ENCODE measurements at regions not wholly inside any gene's neighbourhood (a gene's known extent, or its start where the extent isn't known, plus 50 kb on each side); places are given as distances from the start of the nearest gene placed in this dataset.
A peak's percentile ranks its signal among the peaks of the same experiment; 100 is the strongest.
"Not testable (repeated sequence)": the region's sequence is repeated elsewhere in the genome, so short reads cannot be mapped to it uniquely, and the experiment has no call there.

GRCh38 chr1:209173796-209174195 is 409.7 kb upstream of the CAMK1G start:
- DNase-seq (ENCODE audit: low read depth, low spot score); H3K4me3 ChIP-seq (ENCODE audit: low read length): not testable (repeated sequence)

- DNase-seq (ENCODE audit: low read depth, low spot score) = no peak
- H3K4me3 ChIP-seq (ENCODE audit: low read length) = no peak overlapping the region
Measured at GRCh38 chr1:209176866-209177430, 406.6 kb upstream of the CAMK1G start.

GRCh38 chr1:209183195-209183594 is 400.3 kb upstream of the CAMK1G start:
- DNase-seq (ENCODE audit: low read depth, low spot score) = no peak
- no peak overlapping the region for H3K4me3 ChIP-seq (ENCODE audit: low read length)

- H3K4me3 ChIP-seq (ENCODE audit: low read length) = no peak overlapping the region
- DNase-seq (ENCODE audit: low read depth, low spot score) = no peak
Measured at GRCh38 chr1:209187589-209187988, 395.9 kb upstream of the CAMK1G start.

- H3K4me3 ChIP-seq (ENCODE audit: low read length) = no peak overlapping the region
- DNase-seq (ENCODE audit: low read depth, low spot score) = peak; percentile 43
Measured at GRCh38 chr1:209190591-209191261, 392.8 kb upstream of the CAMK1G start.

- no peak for DNase-seq (ENCODE audit: low read depth, low spot score)
- no peak overlapping the region for H3K4me3 ChIP-seq (ENCODE audit: low read length)
Measured at GRCh38 chr1:209191262-209191634, 392.3 kb upstream of the CAMK1G start.

- DNase-seq (ENCODE audit: low read depth, low spot score) = no peak
- H3K4me3 ChIP-seq (ENCODE audit: low read length) = no peak overlapping the region
Measured at GRCh38 chr1:209196140-209196539, 387.4 kb upstream of the CAMK1G start.

- no peak overlapping the region for H3K4me3 ChIP-seq (ENCODE audit: low read length)
- no peak for DNase-seq (ENCODE audit: low read depth, low spot score)
Measured at GRCh38 chr1:209198961-209199750, 384.4 kb upstream of the CAMK1G start.

- DNase-seq (ENCODE audit: low read depth, low spot score) = no peak
- H3K4me3 ChIP-seq (ENCODE audit: low read length) = no peak overlapping the region
Measured at GRCh38 chr1:209199822-209200221, 383.7 kb upstream of the CAMK1G start.

- H3K4me3 ChIP-seq (ENCODE audit: low read length); DNase-seq (ENCODE audit: low read depth, low spot score): not testable (repeated sequence)
Measured at GRCh38 chr1:209202321-209202720, 381.2 kb upstream of the CAMK1G start.

GRCh38 chr1:209202830-209203532 is 380.5 kb upstream of the CAMK1G start:
- DNase-seq (ENCODE audit: low read depth, low spot score) = peak; percentile 48
- H3K4me3 ChIP-seq (ENCODE audit: low read length) = no peak overlapping the region

GRCh38 chr1:209203533-209203895 is 380.0 kb upstream of the CAMK1G start:
- DNase-seq (ENCODE audit: low read depth, low spot score) = no peak
- no peak overlapping the region for H3K4me3 ChIP-seq (ENCODE audit: low read length)

- DNase-seq (ENCODE audit: low read depth, low spot score) = no peak
- H3K4me3 ChIP-seq (ENCODE audit: low read length) = no peak overlapping the region
Measured at GRCh38 chr1:209205039-209205438, 378.5 kb upstream of the CAMK1G start.

- no peak for DNase-seq (ENCODE audit: low read depth, low spot score)
- H3K4me3 ChIP-seq (ENCODE audit: low read length) = no peak overlapping the region
Measured at GRCh38 chr1:209207126-209207700, 376.3 kb upstream of the CAMK1G start.

GRCh38 chr1:209207701-209208286 is 375.7 kb upstream of the CAMK1G start:
- DNase-seq (ENCODE audit: low read depth, low spot score) = no peak
- H3K4me3 ChIP-seq (ENCODE audit: low read length) = no peak overlapping the region

- no peak overlapping the region for H3K4me3 ChIP-seq (ENCODE audit: low read length)
- DNase-seq (ENCODE audit: low read depth, low spot score) = no peak
Measured at GRCh38 chr1:209208648-209209047, 374.9 kb upstream of the CAMK1G start.

GRCh38 chr1:209213989-209214388 is 369.5 kb upstream of the CAMK1G start:
- no peak overlapping the region for H3K4me3 ChIP-seq (ENCODE audit: low read length)
- no peak for DNase-seq (ENCODE audit: low read depth, low spot score)

GRCh38 chr1:209215826-209216225 is 367.7 kb upstream of the CAMK1G start:
- H3K4me3 ChIP-seq (ENCODE audit: low read length) = no peak overlapping the region
- DNase-seq (ENCODE audit: low read depth, low spot score) = no peak

GRCh38 chr1:209218113-209218512 is 365.4 kb upstream of the CAMK1G start:
- H3K4me3 ChIP-seq (ENCODE audit: low read length) = no peak overlapping the region
- no peak for DNase-seq (ENCODE audit: low read depth, low spot score)
